H1 (cell line): ENCODE measurements at regions not wholly inside any gene's neighbourhood (a gene's known extent, or its start where the extent isn't known, plus 50 kb on each side); places are given as distances from the start of the nearest gene placed in this dataset.

ENCODE experiments used
- CTCF ChIA-PET: fragments of 300-600 bp; sonication (Branson Sonifier 250); formaldehyde crosslinking; loops from one replicate; lab custom pipeline; 2021; ENCODE audit not compliant: partially characterized antibody; lab: Charles Lee
- POLR2A ChIA-PET: fragments of 300-600 bp; sonication (Branson Sonifier 250); formaldehyde crosslinking; loops from one replicate; lab custom pipeline; 2021; ENCODE audit warnings: inconsistent platforms; ENCODE audit not compliant: partially characterized antibody; lab: Charles Lee
- DNase-seq, 2 experiments: peaks; one replicate each; pipeline versions ENCODE4 v3.0.0 to v3.0.0-alpha.2; 2010 to 2022; ENCODE audit warnings: low spot score in 2 of 2, low read depth in 1 of 2, mixed read lengths in 1 of 2
- FAIRE-seq: peaks from 2 replicates; lab custom pipeline; 2011; peaks lifted over from hg19 to GRCh38; lab: Jason Lieb, UNC
- H2AFZ ChIP-seq: 2 replicates; pipeline ENCODE4 v1.8.1; 2012; ENCODE audit warnings: low read length, inconsistent platforms
- H2AK5ac ChIP-seq: 2 replicates; pipeline ENCODE4 v1.6.1; 2013; ENCODE audit warnings: low read depth, low read length
- H2BK120ac ChIP-seq: replicated peaks from 2 replicates; pipeline ENCODE3; 2013; ENCODE audit warnings: low read depth, low read length, inconsistent platforms
- H2BK12ac ChIP-seq: 2 replicates; pipeline ENCODE4 v1.6.1; 2013; ENCODE audit warnings: low read depth, low read length
- H2BK15ac ChIP-seq: 2 replicates; pipeline ENCODE4 v1.6.1; 2013; ENCODE audit warnings: low read length
- H2BK20ac ChIP-seq: 2 replicates; pipeline ENCODE4 v1.6.1; 2013; ENCODE audit warnings: low read length
- H2BK5ac ChIP-seq: 2 replicates; pipeline ENCODE4 v1.6.1; 2013; ENCODE audit warnings: low read depth, low read length
- H3K14ac ChIP-seq: 2 replicates; pipeline ENCODE4 v1.6.1; 2013; ENCODE audit warnings: inconsistent platforms; ENCODE audit not compliant: insufficient read length
- H3K18ac ChIP-seq: 2 replicates; pipeline ENCODE4 v1.6.1; 2013; ENCODE audit warnings: low read length; ENCODE audit errors: extremely low read depth
- H3K23ac ChIP-seq: 2 replicates; pipeline ENCODE4 v1.6.1; 2013; ENCODE audit warnings: inconsistent platforms; ENCODE audit not compliant: insufficient read length
- H3K23me2 ChIP-seq: 2 replicates; pipeline ENCODE4 v1.6.1; 2013; ENCODE audit warnings: low read depth, low read length
- H3K27ac ChIP-seq: 2 replicates; pipeline ENCODE4 v1.6.1; 2011; ENCODE audit warnings: low read depth, low read length, inconsistent platforms
- H3K27me3 ChIP-seq, 4 experiments: replicated peaks in 1 of 4; 1 replicate in 1 of 4; 2 replicates in 3 of 4; pipeline versions ENCODE4 v1.6.1 to v1.8.1; 2011 to 2013; ENCODE audit warnings: low read length in 3 of 4, mild to moderate bottlenecking in 3 of 4, inconsistent platforms in 2 of 4, mixed read lengths in 2 of 4, moderate library complexity in 1 of 4; ENCODE audit not compliant: control insufficient read depth in 3 of 4, insufficient read depth in 3 of 4; ENCODE audit errors: extremely low read depth in 1 of 4
- H3K36me3 ChIP-seq, 4 experiments: 2 replicates each; pipeline versions ENCODE4 v1.6.1 to v1.8.1; 2011 to 2013; ENCODE audit warnings: mild to moderate bottlenecking in 4 of 4, low read length in 3 of 4, moderate library complexity in 2 of 4, control low read depth in 1 of 4, inconsistent platforms in 1 of 4; ENCODE audit not compliant: insufficient read depth in 4 of 4, control insufficient read depth in 2 of 4
- H3K4ac ChIP-seq: replicated peaks from 2 replicates; pipeline ENCODE3; 2013; ENCODE audit warnings: low read length, low read depth, mixed read lengths, inconsistent platforms; ENCODE audit not compliant: insufficient read length
- H3K4me1 ChIP-seq, 4 experiments: replicated peaks in 1 of 4; 1 replicate in 1 of 4; 2 replicates in 3 of 4; pipeline versions ENCODE4 v1.6.1 to v1.8.1; 2011 to 2013; ENCODE audit warnings: low read length in 3 of 4, inconsistent platforms in 2 of 4, mixed read lengths in 1 of 4; ENCODE audit not compliant: insufficient read depth in 4 of 4, control insufficient read depth in 3 of 4
- H3K4me2 ChIP-seq, 2 experiments: 2 replicates each; pipeline versions ENCODE4 v1.6.1 to v1.8.1; 2011 to 2013; ENCODE audit warnings: low read depth in 2 of 2, low read length in 2 of 2, control low read depth in 1 of 2, inconsistent platforms in 1 of 2, mild to moderate bottlenecking in 1 of 2; ENCODE audit not compliant: insufficient read depth in 1 of 2
- H3K4me3 ChIP-seq, 4 experiments: fragments of 200-600, 300-600 bp in 1 of 4; sonication (generic), shearing (Covaris generic), sonication (Bioruptor Twin) in 1 of 4; 2 replicates each; pipeline versions ENCODE4 v1.5.1 to v1.8.1; 2011 to 2016; ENCODE audit warnings: low read length in 4 of 4, low read depth in 3 of 4, control low read depth in 2 of 4, inconsistent platforms in 2 of 4, mild to moderate bottlenecking in 2 of 4, mixed read lengths in 1 of 4, moderate library complexity in 1 of 4; ENCODE audit not compliant: insufficient read depth in 2 of 4; ENCODE audit errors: extremely low read depth in 1 of 4
- H3K56ac ChIP-seq: replicated peaks from 2 replicates; pipeline ENCODE3; 2013; ENCODE audit warnings: low read depth, mild to moderate bottlenecking, mixed read lengths, low read length, inconsistent platforms; ENCODE audit not compliant: insufficient read length
- H3K79me1 ChIP-seq: 2 replicates; pipeline ENCODE4 v1.6.1; 2013; ENCODE audit warnings: low read depth, low read length, control low read depth
- H3K79me2 ChIP-seq, 2 experiments: 2 replicates each; pipeline versions ENCODE4 v1.6.1 to v1.8.1; 2012 to 2013; ENCODE audit warnings: low read length in 2 of 2, mild to moderate bottlenecking in 2 of 2, inconsistent platforms in 1 of 2; ENCODE audit not compliant: insufficient read depth in 2 of 2, control insufficient read depth in 1 of 2
- H3K9ac ChIP-seq, 4 experiments: replicated peaks in 1 of 4; 1 replicate in 1 of 4; 2 replicates in 3 of 4; pipeline versions ENCODE4 v1.6.1 to v1.8.1; 2011 to 2013; ENCODE audit warnings: low read depth in 3 of 4, low read length in 3 of 4, control low read depth in 2 of 4, mild to moderate bottlenecking in 2 of 4, moderate library complexity in 2 of 4, inconsistent platforms in 1 of 4; ENCODE audit errors: extremely low read depth in 1 of 4
- H3K9me3 ChIP-seq, 2 experiments: 2 replicates each; pipeline versions ENCODE4 v1.6.1 to v1.8.1; 2012 to 2013; ENCODE audit warnings: mild to moderate bottlenecking in 2 of 2, moderate library complexity in 2 of 2, control low read depth in 1 of 2, inconsistent platforms in 1 of 2, low read depth in 1 of 2, low read length in 1 of 2, mixed read lengths in 1 of 2; ENCODE audit not compliant: insufficient read depth in 2 of 2
- H4K20me1 ChIP-seq, 2 experiments: replicated peaks in 1 of 2; 2 replicates each; pipeline versions ENCODE3 to v1.8.1; 2011 to 2013; ENCODE audit warnings: inconsistent platforms in 2 of 2, low read length in 2 of 2, mild to moderate bottlenecking in 1 of 2; ENCODE audit not compliant: insufficient read depth in 2 of 2, control insufficient read depth in 1 of 2
- H4K5ac ChIP-seq: 2 replicates; pipeline ENCODE4 v1.6.1; 2013; ENCODE audit warnings: low read length, low read depth, mixed read lengths, inconsistent platforms; ENCODE audit not compliant: insufficient read length
- H4K8ac ChIP-seq: 2 replicates; pipeline ENCODE4 v1.8.0; 2013; ENCODE audit warnings: mild to moderate bottlenecking, moderate library complexity, low read length, inconsistent platforms; ENCODE audit not compliant: insufficient read depth; ENCODE audit errors: extremely low read depth
- H4K91ac ChIP-seq: replicated peaks from 2 replicates; pipeline ENCODE3; 2013; ENCODE audit warnings: low read length, mixed read lengths, inconsistent platforms; ENCODE audit not compliant: insufficient read length
- ASH2L ChIP-seq: fragments of 200-600, 300-600 bp; sonication (generic); IDR thresholded peaks from one replicate; pipeline ENCODE4 v1.7.1; 2017; ENCODE audit warnings: low read length
- BCL11A ChIP-seq, 2 experiments: IDR thresholded peaks; one replicate each; pipeline ENCODE4 v1.6.1; 2011; ENCODE audit warnings: low read depth in 2 of 2, low read length in 2 of 2, mild to moderate bottlenecking in 2 of 2
- CBX8 ChIP-seq: fragments of 300-800, 300-1000 bp; sonication (generic); IDR thresholded peaks from 2 replicates; pipeline ENCODE4 v1.7.1; 2016; ENCODE audit warnings: low read depth, low read length, borderline replicate concordance
- EP300 ChIP-seq, 2 experiments: IDR thresholded peaks; 1 replicate in 1 of 2; 2 replicates in 1 of 2; pipeline ENCODE4 v1.6.1; 2011 to 2012; ENCODE audit warnings: low read depth in 2 of 2, low read length in 2 of 2, mild to moderate bottlenecking in 2 of 2, borderline replicate concordance in 1 of 2, inconsistent platforms in 1 of 2, moderate library complexity in 1 of 2
- RXRA ChIP-seq: IDR thresholded peaks from 2 replicates; pipeline ENCODE4 v1.6.1; 2011; ENCODE audit warnings: low read depth, mild to moderate bottlenecking, low read length, moderate library complexity; ENCODE audit not compliant: insufficient read depth
- SIN3A ChIP-seq, 2 experiments: IDR thresholded peaks in 1 of 2; conservative IDR thresholded peaks in 1 of 2; 2 replicates each; pipeline ENCODE4 v1.6.1; 2011 to 2012; ENCODE audit warnings: low read length in 2 of 2, improper control_type of control experiment in 1 of 2, low read depth in 1 of 2, mild to moderate bottlenecking in 1 of 2
- ZNF274 ChIP-seq: IDR thresholded peaks from 2 replicates; pipeline ENCODE4 v1.7.0; 2012; ENCODE audit warnings: low read length, borderline replicate concordance; ENCODE audit errors: extremely low read depth
- WGBS, 2 experiments: shearing (Covaris generic) in 1 of 2; methylation state at CpG; one replicate each; pipeline versions ENCODE4 v1.1.6 to v1.1.7; 2013 to 2015; ENCODE audit warnings: low lambda C conversion rate in 2 of 2, mixed read lengths in 2 of 2, inconsistent platforms in 1 of 2, low coverage in 1 of 2, missing lambda C conversion rate in 1 of 2; ENCODE audit not compliant: insufficient replicate concordance in 2 of 2, insufficient coverage in 1 of 2, insufficient read length in 1 of 2; ENCODE audit errors: extremely low coverage in 1 of 2, missing lambda C conversion rate in 1 of 2; 5-methylcytosine and 5-hydroxymethylcytosine counted together
- TF ChIP-seq, protein P1 (sequence below), 3 experiments: IDR thresholded peaks; 1 replicate in 2 of 3; 2 replicates in 1 of 3; pipeline versions ENCODE4 v1.5.1 to v1.6.1; 2011; ENCODE audit warnings: low read length in 3 of 3, mild to moderate bottlenecking in 3 of 3, inconsistent platforms in 2 of 3, low read depth in 1 of 3, moderate library complexity in 1 of 3; ENCODE audit not compliant: insufficient read depth in 1 of 3; ENCODE audit errors: control extremely low read depth in 1 of 3
- TF ChIP-seq, protein P2 (sequence below): IDR thresholded peaks from 2 replicates; pipeline ENCODE4 v1.6.1; 2012; ENCODE audit warnings: low read length, inconsistent platforms

DNA sequence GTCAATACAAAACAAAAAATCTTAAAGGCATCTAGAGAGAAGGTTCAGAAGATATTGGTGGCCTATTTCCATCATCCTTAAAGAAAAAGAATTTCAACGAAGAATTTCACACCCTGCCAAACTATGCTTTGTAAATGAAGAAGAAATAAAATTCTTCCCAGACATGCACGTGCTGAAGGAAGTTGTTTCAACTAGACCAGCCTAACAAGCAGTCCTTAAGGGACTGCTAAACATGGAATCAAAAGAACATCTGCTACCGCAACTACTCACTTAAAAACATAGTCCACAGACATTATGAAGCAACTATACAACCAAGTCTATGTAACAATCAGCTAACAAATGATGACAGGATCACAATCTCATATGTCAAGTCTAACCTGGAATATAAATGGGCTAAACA is 584.9 kb upstream of the PTCHD4 start:
- no peaks in the 10 kb centered on the region for H3K36me3 ChIP-seq
- H3K27me3 ChIP-seq = no peaks in the 10 kb centered on the region
- H3K4me2 ChIP-seq = no peak overlapping the region
- no peaks in the 10 kb centered on the region for H3K79me1 ChIP-seq
- no peak for FAIRE-seq
- no peaks in the 10 kb centered on the region for H3K4me1 ChIP-seq
- no peak overlapping the region for H3K27ac ChIP-seq
- no peaks in the 10 kb centered on the region for H3K23me2 ChIP-seq
- H4K91ac ChIP-seq = no peak overlapping the region
- no peak overlapping the region for H2BK20ac ChIP-seq
- no peak overlapping the region for H2BK5ac ChIP-seq
- no peak overlapping the region for H2AK5ac ChIP-seq
- WGBS, 2 experiments = 76% methylated on average over 3 of the region's 3 CpGs; no CpG with 5 or more reads in 1 of the 2 experiments
- no peaks in the 10 kb centered on the region for H3K79me2 ChIP-seq
- H2BK15ac ChIP-seq = no peak overlapping the region
- H3K18ac ChIP-seq = no peak overlapping the region
- H4K20me1 ChIP-seq = no peaks in the 10 kb centered on the region
- H3K23ac ChIP-seq = no peak overlapping the region
- DNase-seq = no peak
- ChIA-PET POLR2A (no interaction called here), CTCF (no interaction called here)
- H4K5ac ChIP-seq = no peak overlapping the region
- no peak overlapping the region for H3K9ac ChIP-seq
- no peak overlapping the region for H3K4me3 ChIP-seq
- no peak overlapping the region for H3K4ac ChIP-seq
- H2BK120ac ChIP-seq = no peak overlapping the region
- no peak overlapping the region for H3K56ac ChIP-seq
- no peak overlapping the region for H2BK12ac ChIP-seq
- H2AFZ ChIP-seq = no peak overlapping the region
- peaks cover 0 to 11% of the 10 kb centered on the region in 2 experiments; a peak in 1 of 4 replicates for H3K9me3 ChIP-seq
- no peak overlapping the region for H3K14ac ChIP-seq
- H4K8ac ChIP-seq = no peak overlapping the region
- TF ChIP-seq, protein P1, sequence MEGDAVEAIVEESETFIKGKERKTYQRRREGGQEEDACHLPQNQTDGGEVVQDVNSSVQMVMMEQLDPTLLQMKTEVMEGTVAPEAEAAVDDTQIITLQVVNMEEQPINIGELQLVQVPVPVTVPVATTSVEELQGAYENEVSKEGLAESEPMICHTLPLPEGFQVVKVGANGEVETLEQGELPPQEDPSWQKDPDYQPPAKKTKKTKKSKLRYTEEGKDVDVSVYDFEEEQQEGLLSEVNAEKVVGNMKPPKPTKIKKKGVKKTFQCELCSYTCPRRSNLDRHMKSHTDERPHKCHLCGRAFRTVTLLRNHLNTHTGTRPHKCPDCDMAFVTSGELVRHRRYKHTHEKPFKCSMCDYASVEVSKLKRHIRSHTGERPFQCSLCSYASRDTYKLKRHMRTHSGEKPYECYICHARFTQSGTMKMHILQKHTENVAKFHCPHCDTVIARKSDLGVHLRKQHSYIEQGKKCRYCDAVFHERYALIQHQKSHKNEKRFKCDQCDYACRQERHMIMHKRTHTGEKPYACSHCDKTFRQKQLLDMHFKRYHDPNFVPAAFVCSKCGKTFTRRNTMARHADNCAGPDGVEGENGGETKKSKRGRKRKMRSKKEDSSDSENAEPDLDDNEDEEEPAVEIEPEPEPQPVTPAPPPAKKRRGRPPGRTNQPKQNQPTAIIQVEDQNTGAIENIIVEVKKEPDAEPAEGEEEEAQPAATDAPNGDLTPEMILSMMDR (IDR thresholded peaks at IDR 0.05; ENCODE audit: control extremely low read depth in 1 of 3, insufficient read depth in 1 of 3, low read depth in 1 of 3, low read length in 3 of 3) = no peak
- TF ChIP-seq RXRA (no peak), ASH2L (no peak), BCL11A (IDR thresholded peaks at IDR 0.05; ENCODE audit: low read depth in 2 of 2, low read length in 2 of 2) (no peak), ZNF274 (no peak), CBX8 (no peak), SIN3A (conservative IDR thresholded peaks at IDR 0.05 in 1 of 2, IDR thresholded peaks at IDR 0.05 in 1 of 2; ENCODE audit: low read depth in 1 of 2, low read length in 2 of 2) (no peak), EP300 (IDR thresholded peaks at IDR 0.05; ENCODE audit: borderline replicate concordance in 1 of 2, low read depth in 2 of 2, low read length in 2 of 2) (no peak)
- TF ChIP-seq, protein P2, sequence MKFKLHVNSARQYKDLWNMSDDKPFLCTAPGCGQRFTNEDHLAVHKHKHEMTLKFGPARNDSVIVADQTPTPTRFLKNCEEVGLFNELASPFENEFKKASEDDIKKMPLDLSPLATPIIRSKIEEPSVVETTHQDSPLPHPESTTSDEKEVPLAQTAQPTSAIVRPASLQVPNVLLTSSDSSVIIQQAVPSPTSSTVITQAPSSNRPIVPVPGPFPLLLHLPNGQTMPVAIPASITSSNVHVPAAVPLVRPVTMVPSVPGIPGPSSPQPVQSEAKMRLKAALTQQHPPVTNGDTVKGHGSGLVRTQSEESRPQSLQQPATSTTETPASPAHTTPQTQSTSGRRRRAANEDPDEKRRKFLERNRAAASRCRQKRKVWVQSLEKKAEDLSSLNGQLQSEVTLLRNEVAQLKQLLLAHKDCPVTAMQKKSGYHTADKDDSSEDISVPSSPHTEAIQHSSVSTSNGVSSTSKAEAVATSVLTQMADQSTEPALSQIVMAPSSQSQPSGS = no peak
